Motor neuron (in vitro differentiated cells): ENCODE measurements at regions not wholly inside any gene's neighbourhood (a gene's known extent, or its start where the extent isn't known, plus 50 kb on each side); places are given as distances from the start of the nearest gene placed in this dataset.
A peak's percentile ranks its signal among the peaks of the same experiment; 100 is the strongest.
"Not testable (repeated sequence)": the region's sequence is repeated elsewhere in the genome, so short reads cannot be mapped to it uniquely, and the experiment has no call there.

Source experiments
- ATAC-seq, 8 experiments: fragments of 200-7000 bp; cut with Tn5 transposase; replicated peaks in 6 of 8; 2 replicates each; pipeline ENCODE4 v1.8.0; 2021; ENCODE audit warnings: mild to moderate bottlenecking in 8 of 8, moderate library complexity in 8 of 8
- H3K27ac ChIP-seq, 2 donors: fragments of 250-450 bp; sonication (Bioruptor Pico); 2 replicates each; pipeline ENCODE4 v1.9.0; 2021; ENCODE audit warnings: antibody characterized with exemption in 2 of 2, mild to moderate bottlenecking in 2 of 2, moderate library complexity in 1 of 2
- H3K4me1 ChIP-seq, 2 donors: fragments of 250-450 bp; sonication (Bioruptor Pico); replicated peaks in 1 of 2; 2 replicates each; pipeline ENCODE4 v1.6.1; 2021; ENCODE audit warnings: antibody characterized with exemption in 2 of 2, mild to moderate bottlenecking in 2 of 2, moderate library complexity in 1 of 2
- H3K4me3 ChIP-seq, 5 donors: fragments of 250-450 bp; sonication (Bioruptor Pico); 2 replicates each; pipeline ENCODE4 v1.9.0; 2021; ENCODE audit warnings: antibody characterized with exemption in 5 of 5, mild to moderate bottlenecking in 5 of 5, moderate library complexity in 4 of 5
- WGBS, 10 experiments: fragments of 450-650 bp; shearing (Covaris generic); methylation state at CpG; one replicate each; pipeline ENCODE4 v1.0.0; 2022; 5-methylcytosine and 5-hydroxymethylcytosine counted together
- in situ Hi-C, 9 experiments: fragments of 400-800 bp; cut with MboI; loops; one replicate each; pipeline ENCODE4 v1.15.0; 2021; ENCODE audit warnings: low sequenced_read_pairs in 9 of 9, low pct_unique_long_range_greater_than_20kb in 2 of 9; ENCODE audit not compliant: unreplicated experiment in 9 of 9

DNA sequence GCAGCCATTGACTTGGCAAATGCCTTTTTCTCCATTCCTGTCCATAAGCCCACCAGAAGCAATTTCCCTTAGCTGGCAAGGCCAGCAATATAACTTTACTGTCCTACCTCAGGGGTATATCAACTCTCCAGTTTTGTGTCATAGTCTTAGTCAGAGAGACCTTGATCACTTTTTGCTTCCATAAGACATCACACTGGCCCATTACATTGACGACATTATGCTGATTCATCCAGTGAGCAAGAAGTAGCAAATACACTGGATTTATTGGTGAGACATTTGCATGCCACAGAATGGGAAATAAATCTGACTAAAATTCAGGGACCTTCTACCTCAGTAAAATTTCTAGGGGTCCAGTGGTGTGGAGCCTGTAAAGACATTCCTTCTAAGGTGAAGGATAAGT is 649.7 kb upstream of the ANKRD30A start:
- Histone ChIP-seq H3K27ac (no peak overlapping the region), H3K4me3 (no peak overlapping the region), H3K4me1 (no peaks in the 10 kb centered on the region)
- 0 to 100% (median 80%) methylated on average over 1 of the region's 1 CpG; no CpG with 5 or more reads in 3 of the 10 experiments for WGBS, 10 experiments
- ATAC-seq = no peak
- in situ Hi-C loops = loop anchor here in 1 of 9 experiments (25.0 kb wide), 1 partner anchor 838 kb away; the partner anchor contains the start of gene FZD8

DNA sequence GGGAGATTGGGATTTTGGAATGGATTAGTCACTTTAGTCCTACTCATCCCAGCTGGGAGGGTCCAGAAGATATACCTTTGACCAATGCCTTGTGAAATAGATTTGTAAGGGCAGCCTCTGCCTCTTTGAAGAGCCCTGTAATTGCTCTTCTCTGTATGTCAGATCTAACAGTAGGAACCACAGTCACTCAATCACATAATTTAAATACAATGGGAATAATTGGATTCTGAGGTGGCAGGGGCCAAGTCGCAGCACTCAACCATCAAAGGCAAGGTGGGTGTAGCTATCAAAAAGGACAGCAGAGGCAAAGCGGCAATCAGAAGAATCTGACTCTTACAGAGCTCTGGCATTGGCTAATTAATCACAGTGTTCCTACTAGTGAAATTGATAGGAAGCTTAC is 650.9 kb upstream of the ANKRD30A start:
- 57 to 92% (median 78%) methylated on average over 1 to 2 of the region's 2 CpGs; no CpG with 5 or more reads in 5 of the 10 experiments for WGBS, 10 experiments
- no peak overlapping the region for H3K27ac ChIP-seq
- no peak overlapping the region for H3K4me3 ChIP-seq
- no peak for ATAC-seq
- H3K4me1 ChIP-seq = no peaks in the 10 kb centered on the region
- in situ Hi-C loops = no loop called here

DNA sequence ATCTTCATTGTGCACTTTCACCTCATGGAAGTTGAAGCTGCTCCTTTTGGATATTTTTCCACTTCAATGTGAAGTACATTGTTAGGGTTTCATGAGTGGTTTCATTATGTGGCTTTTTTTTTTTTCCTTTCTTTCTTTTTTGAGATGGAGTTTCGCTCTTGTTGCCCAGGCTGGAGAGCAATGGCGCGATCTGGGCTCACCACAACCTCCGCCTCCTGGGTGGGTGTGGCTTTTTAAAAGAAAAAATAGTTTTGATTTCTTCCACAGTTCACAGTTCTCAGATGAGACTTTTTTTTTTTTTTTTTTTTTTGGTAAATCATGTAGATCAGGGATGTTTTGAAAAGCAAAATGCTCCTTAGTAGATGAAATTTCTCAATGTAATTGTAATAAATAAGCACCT is 652.3 kb upstream of the ANKRD30A start:
- no peak for ATAC-seq
- 80 to 100% (median 98%) methylated on average over 1 to 4 of the region's 4 CpGs; no CpG with 5 or more reads in 2 of the 10 experiments for WGBS, 10 experiments
- in situ Hi-C loops = no loop called here

DNA sequence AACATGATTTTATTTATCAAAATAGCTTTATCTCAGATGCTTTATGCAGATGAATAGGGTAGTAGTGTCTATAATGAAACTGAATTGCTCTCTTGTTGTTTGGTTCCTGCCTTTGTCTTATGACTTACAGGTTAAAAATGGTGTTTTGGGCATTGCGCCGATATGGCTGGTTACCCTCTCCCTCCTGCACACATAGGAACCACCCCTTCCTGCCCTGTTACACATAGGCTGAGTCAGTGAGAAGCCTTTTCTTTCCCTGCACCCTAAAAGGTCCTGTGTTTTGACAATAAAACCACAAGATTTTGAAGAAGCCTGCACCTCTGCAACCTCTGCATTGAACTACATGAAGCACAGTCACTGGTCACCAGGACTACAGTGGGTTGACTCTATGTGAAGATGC is 655.8 kb upstream of the ANKRD30A start:
- Histone ChIP-seq H3K4me1 (no peaks in the 10 kb centered on the region), H3K4me3 (no peak overlapping the region), H3K27ac (no peak overlapping the region)
- in situ Hi-C loops = no loop called here
- WGBS, 10 experiments = 10 to 100% (median 90%) methylated on average over 1 to 2 of the region's 2 CpGs; no CpG with 5 or more reads in 5 of the 10 experiments
- ATAC-seq = no peak

More for the DNA sequence above, 652.3 kb upstream of the ANKRD30A start:
- no peaks in the 10 kb centered on the region for H3K4me1 ChIP-seq
- H3K27ac ChIP-seq = no peak overlapping the region
- H3K4me3 ChIP-seq = no peak overlapping the region

DNA sequence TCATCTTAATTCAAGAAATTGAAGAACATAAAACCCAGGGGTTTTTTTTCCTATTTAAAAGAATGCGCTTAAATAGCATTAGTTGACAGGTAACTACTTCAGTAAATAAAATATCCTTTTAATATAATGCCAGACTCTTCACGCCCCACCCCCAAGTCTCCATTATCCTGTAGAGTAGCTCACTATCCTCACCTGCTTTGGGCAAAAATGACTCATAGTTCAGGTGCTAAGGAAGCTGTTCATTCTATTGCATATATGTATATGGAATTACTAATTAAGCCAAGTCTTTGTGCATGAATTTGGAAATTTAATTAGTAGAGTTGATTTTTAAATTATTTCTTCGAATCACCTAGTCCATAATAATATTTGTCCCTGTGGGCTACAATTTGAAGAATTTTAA is 656.8 kb upstream of the ANKRD30A start:
- ATAC-seq = no peak
- in situ Hi-C loops = no loop called here
- WGBS, 10 experiments = 50 to 100% (median 83%) methylated on average over 1 to 3 of the region's 3 CpGs; no CpG with 5 or more reads in 1 of the 10 experiments

DNA sequence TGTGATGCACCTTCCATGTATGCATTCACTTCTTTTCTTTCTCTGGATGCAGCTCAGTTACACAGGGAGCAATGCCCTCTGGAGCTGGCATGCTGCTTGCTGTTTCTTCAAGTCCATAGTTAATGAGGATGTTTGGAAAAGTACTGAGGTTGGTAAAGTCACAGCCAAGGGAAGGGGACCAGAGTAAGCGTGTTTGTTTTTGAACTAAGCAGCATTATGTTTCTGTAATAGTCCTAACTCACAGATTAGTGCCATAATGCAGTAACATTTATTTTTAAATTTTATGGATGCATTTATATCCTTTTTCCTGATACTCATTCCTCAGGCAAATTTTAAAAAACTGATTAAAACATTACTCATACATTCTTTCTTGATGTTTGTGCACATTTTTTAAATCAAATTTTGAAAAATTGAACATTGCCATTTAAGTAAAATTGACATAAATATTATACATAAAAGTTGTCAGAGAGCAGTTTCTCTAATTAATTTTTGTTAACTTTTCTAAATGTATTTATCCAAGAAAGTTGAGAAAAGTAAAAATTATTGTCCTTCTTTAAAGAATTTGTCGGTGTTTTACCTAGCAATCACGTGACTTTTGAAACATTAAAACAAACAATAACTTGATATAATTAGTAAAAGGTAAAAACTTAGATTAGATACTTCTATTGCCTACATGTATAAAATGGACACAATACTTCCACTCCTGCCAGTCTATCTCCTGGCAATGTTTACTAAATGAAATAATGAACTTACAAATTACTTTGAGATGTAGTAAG is 659.6 kb upstream of the ANKRD30A start:
- in situ Hi-C loops = no loop called here
- WGBS, 10 experiments = 77 to 100% (median 88%) methylated on average over 2 to 3 of the region's 3 CpGs
- no peak for ATAC-seq
- Histone ChIP-seq H3K27ac (no peak overlapping the region), H3K4me3 (no peak overlapping the region), H3K4me1 (no peaks in the 10 kb centered on the region)

More for the DNA sequence above, 656.8 kb upstream of the ANKRD30A start:
- Histone ChIP-seq H3K4me3 (no peak overlapping the region), H3K4me1 (no peaks in the 10 kb centered on the region), H3K27ac (no peak overlapping the region)

DNA sequence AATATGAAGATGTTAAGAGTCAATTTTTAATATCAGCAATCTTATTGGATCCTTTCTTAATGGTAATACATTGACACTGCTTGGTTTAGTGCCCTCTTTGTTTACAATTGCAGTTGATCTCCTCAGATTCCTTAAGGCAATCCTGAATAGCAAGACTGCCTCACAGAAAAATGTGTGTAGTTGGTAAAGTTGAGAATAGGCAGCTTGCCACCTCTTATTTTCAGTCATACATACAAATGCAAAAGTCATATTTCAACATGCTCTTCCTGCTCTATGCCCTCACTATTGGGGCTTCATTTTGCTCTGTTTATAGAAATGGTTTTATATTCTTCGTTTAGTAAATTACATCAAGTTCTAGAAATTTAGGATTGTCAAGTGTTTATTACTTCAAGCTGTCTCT is 661.1 kb upstream of the ANKRD30A start:
- in situ Hi-C loops = no loop called here
- 0 to 100% (median 50%) methylated on average over 1 of the region's 1 CpG; no CpG with 5 or more reads in 1 of the 10 experiments for WGBS, 10 experiments

DNA sequence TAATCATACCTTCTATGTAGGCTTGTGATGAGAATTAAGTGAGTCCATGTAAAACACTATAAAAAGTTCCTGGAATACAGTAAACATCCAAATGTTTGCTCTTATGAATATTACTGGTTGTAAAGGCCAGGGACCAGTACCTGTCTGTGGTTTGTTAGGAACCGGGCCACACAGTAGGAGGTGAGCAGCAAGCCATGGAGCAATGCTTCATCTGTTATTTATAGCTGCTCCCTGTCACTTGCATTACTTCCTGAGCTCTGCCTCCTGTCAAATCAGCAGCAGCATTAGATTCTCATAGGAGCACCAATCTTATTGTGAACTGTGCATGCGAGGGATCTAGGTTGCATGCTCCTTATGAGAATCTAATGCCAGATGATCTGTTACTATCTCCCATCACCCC is 662.0 kb upstream of the ANKRD30A start:
- in situ Hi-C loops = no loop called here
- H3K4me3 ChIP-seq = no peak overlapping the region
- 20 to 100% (median 75%) methylated on average over 1 of the region's 2 CpGs; no CpG with 5 or more reads in 5 of the 10 experiments for WGBS, 10 experiments
- no peaks in the 10 kb centered on the region for H3K4me1 ChIP-seq
- H3K27ac ChIP-seq = no peak overlapping the region
- ATAC-seq = no peak

More for the DNA sequence above, 661.1 kb upstream of the ANKRD30A start:
- Histone ChIP-seq H3K27ac (no peak overlapping the region), H3K4me3 (no peak overlapping the region), H3K4me1 (no peaks in the 10 kb centered on the region)
- ATAC-seq = no peak

DNA sequence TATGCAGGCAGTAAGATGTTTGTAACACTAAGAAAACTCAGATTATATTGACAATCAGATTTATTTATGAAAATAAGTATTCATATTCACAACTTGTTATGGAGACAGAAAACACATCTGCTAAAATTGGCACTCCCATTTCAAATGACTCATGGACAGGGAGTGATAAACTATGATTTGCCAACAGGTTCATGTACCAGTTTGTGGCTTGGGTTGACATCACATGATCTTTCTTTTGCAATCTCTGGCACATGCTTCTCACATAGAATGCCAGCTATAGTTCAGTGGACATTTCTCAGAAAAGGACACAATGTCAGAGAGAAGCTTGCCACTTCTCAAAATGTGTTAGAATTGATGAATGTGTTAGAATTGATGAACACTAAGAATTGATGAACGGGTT is 663.2 kb upstream of the ANKRD30A start:
- in situ Hi-C loops = no loop called here
- no peaks in the 10 kb centered on the region for H3K4me1 ChIP-seq
- 20 to 100% (median 87%) methylated on average over 1 of the region's 1 CpG for WGBS, 10 experiments
- no peak overlapping the region for H3K27ac ChIP-seq
- no peak overlapping the region for H3K4me3 ChIP-seq
- peak in 2 of 8 experiments; percentile 33 to 53 for ATAC-seq

DNA sequence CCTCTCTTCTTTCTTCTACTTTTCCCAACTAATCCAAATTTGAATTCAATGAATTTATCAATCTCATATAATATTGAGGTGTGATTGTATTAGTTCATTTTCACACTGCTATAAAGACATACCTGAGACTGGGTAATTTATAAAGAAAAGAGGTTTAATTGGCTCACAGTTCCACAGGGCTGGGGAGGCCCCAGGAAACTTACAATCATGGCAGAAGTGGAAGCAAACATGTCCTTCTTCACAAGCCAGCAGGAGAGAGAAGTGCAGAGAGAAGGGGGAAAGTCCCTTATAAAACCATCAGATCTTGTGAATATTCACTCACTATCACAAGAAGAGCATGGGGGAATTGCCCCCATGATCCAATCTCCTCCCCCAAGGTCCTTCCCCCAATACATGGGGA is 667.0 kb upstream of the ANKRD30A start:
- H3K27ac ChIP-seq, H3K4me1 ChIP-seq, ATAC-seq, H3K4me3 ChIP-seq, in situ Hi-C loops: not testable (repeated sequence)

DNA sequence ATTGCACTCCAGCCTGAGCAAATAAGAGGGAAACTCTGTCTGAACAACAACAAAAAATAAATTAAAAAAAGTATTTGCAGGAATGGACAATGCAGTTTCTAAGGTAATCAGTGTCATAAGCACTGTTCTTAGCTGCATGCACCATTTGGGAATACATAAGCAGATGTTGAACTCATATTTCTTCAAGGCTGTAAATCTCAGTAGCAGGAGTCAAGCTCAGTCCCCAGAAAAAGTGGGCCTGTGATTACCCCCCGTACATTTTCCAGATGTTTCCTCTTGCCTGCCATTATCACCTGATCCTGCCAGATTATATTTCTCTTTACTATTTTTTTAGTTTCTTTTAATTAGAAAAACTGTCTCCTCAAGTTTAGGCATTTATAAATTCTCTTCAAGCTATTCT is 667.6 kb upstream of the ANKRD30A start:
- no peak for ATAC-seq
- 0 to 100% (median 73%) methylated on average over 1 of the region's 1 CpG; no CpG with 5 or more reads in 1 of the 10 experiments for WGBS, 10 experiments
- in situ Hi-C loops = no loop called here

DNA sequence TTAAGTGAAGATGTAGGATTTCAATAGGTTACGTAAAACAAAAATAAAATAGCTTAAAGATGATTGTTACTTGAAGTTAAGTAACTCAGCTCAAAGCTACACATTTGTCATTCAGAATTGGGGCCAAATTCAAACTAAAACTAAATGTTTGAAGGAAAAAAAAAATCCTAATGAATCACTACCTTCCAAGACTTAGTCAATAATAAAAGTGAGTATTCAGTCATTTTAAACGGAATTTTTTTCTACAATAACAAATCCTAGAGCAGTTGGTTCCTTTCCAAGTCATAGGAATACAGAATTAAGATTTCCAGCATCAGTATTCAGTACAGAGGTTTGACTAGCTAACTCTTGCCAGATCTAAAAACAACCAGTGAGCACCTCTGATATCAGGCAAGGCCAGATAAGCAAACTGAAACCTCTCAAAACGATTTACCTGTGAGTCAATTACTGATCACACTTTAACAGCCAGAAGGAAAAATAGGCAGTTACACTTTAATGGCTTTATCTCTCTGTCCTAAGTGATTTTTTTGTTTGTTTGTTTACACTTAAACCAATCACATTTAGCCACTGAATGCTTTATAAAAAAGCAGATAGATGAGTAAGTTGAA is 669.8 kb upstream of the ANKRD30A start:
- H3K4me1 ChIP-seq = no peaks in the 10 kb centered on the region
- in situ Hi-C loops = no loop called here
- WGBS, 10 experiments = 26 to 100% (median 69%) methylated on average over 1 to 3 of the region's 3 CpGs
- H3K27ac ChIP-seq = no peak overlapping the region
- H3K4me3 ChIP-seq = no peak overlapping the region
- no peak for ATAC-seq

More for the DNA sequence above, 667.6 kb upstream of the ANKRD30A start:
- Histone ChIP-seq H3K27ac (no peak overlapping the region), H3K4me1 (no peaks in the 10 kb centered on the region), H3K4me3 (no peak overlapping the region)

DNA sequence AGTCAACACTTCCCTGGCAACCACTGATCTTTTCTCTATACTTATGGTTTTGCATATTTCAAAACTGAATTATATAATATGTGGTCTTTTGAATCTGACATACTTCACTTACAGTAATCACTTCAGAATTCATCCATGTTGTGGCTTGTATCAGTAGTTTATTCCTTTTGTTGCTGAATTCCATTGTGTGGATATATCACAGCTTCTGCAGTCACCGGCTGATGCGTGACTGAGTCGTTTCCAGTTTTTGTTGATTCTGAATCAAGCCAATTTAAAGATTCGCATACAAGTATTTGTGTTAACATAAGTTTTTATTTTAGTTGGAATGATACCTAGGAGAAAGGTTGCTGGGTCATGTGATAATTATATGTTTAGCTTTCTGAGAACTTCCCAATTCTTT is 672.5 kb upstream of the ANKRD30A start:
- H3K4me3 ChIP-seq = no peak overlapping the region
- no peak overlapping the region for H3K27ac ChIP-seq
- no peak for ATAC-seq
- in situ Hi-C loops = no loop called here
- H3K4me1 ChIP-seq = peaks cover 9 to 11% of the 10 kb centered on the region in 2 donors
- WGBS, 10 experiments = 40 to 100% (median 87%) methylated on average over 1 to 4 of the region's 4 CpGs
